ENCODE measurements at regions not wholly inside any gene's neighbourhood (a gene's known extent, or its start where the extent isn't known, plus 50 kb on each side); places are given as distances from the start of the nearest gene placed in this dataset.
"Not testable (repeated sequence)": the region's sequence is repeated elsewhere in the genome, so short reads cannot be mapped to it uniquely, and the experiment has no call there.

DNA sequence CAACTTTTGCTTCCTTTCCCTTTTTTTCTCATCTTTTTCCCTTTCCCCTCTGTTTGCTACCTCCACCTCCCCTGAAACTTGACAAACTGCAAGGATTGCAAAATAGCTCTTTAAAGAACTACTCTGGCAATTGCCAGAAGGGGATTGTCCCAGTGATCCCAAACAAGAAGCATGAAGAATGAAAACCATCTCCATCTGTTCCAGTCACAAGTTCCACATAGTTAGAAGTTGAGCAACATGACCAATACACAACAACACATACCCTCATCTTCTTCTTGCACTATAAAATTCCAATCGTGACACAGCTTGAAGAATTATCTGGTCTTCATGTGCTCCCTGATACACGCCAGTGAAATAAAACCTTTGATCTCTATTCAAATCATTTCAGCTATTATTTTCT is 93.7 kb upstream of the USP15 start:
- DNase-seq: no peak

DNA sequence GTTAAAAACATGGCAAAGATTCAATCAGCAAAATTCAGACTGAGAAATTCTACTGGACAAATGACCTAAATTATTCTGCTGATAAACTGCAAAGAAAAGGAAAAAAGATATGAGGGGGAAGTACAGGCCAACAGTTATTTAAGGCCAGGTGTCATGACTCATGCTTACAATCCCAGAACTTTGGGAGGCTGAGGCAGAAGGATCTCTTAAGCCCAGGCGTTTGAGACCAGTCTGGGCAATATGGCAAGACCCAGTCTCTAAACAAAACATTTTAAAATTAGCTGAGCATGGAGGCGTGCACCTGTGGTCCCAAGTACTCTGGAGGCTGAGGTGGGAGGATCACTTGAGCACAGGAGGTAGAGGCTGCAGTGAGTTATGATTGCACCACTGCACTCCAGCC is 91.8 kb upstream of the USP15 start:
- DNase-seq: no peak

DNA sequence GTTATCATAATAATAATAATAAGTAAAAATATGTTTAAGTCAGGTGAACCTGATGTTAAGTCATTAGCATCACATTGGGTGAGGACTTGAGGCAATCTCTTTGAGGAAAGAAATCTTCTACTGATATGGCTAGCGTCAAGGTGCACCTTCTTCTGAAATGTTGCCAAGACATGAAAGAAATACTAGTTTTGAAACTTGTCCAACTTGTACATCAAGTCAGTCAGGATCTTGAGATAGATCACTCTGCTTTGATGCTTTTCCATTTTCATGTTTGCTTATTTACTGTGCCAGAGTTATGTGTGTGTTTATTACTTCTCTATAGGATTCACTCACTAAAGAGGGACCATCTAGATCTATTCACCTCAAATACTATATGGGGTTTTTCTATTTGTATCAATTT is 90.0 kb upstream of the USP15 start:
- no peak for DNase-seq

DNA sequence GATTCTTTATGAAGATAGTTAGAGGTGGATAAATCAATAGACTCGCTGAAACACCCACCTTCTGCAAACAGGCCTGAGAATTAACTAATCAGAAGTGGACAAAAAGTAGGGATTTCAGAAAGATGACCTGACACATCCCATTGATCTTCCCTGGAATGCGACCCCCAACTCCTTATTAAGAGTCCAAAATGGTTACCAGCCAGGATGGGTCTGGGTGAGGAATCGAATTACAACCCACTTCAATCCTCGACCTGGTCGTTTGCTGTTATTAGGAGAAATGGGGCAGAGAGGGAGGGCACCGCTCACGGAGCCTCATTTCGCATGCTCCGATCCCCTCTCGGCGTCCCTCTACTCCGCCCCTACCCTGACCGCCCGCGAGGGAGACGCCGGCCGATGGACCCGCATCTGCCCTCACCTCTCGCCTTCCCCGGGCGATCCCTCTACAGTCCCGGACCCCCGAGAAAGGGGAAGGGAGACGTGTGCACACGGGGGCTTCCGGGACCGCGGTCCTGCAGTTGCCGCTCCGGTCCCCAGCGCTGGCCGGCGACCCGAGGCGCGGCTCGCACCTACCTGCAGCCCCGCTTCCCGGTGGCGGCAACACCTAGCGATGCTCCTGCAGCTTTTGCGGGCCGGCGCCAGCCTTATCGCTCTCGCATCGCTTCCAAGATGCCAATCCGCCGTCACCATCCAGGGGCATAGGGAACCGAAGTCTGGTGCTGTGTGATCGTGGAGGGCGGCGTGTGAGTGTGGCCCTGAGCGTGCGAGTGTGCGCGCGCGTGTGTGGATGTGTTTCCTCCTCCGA is 69.3 kb upstream of the USP15 start:
- DNase-seq: no peak

DNA sequence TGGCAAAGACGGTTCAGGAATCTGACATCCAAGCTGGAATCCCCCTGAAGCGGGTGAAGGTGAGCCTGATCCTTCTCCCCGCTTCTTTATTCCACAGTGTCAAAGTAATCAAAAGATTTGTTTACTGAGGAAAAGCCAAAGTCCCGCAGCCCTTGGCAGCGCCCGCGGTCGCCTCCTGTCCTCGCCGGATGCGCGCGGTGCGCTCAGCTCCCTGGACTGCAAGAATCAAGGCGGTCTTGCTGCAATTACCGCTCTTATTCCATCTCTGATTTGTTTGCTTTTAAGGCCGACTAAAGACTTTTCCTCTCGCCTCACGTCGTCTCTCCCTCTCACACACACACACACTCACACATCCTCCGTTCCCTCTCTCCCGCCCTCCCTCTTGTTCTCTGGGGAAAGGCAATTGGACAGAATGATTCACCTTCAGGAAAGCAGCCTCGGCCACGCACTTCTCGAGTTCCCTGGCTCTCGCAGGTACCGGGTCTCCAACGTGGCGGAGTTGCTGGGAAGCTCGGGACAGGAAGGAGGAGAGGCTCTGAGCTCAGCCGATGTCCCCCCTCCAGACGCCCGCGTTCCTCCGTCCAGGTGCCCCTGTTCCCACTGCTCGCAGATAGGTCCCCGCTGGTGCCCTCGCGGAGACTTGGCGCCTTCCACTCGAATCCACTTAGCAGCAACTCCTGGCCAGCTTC is 68.6 kb upstream of the USP15 start:
- DNase-seq: no peak

DNA sequence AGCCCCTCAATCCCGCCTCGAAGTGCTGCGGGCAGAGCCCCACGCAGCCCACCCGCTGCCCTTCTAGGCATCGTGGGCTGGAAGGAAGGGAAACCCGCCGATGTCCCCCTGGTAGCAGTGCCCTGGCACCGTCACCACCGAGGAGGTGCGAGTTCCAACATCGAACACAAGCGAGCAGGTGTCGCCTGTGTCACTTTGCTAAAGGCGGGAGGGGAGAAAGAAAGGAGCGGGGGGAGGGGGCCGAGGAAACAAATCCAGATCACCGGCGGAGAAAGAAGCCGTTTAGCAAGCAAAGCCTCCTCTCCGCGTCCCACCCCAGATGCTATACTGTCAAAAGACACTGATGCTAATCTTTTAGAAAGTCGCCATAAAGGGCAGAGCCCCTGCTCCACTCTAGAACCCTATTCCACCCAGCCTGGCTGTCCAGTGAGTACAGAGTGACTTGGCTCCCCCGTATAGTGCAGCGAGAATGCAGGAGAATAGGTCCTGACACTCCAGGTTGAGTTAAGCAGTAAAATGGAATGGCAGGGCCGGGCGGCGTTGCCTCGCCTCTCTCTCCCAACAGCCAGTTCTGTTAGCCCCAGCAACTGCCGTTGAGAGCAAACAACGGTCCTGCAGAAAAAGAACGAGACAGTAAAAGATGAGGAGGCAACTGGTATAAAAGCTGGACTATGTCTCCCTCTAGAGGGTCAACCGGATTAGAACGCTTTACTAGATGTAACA is 67.9 kb upstream of the USP15 start:
- peak; percentile 70 for DNase-seq

DNA sequence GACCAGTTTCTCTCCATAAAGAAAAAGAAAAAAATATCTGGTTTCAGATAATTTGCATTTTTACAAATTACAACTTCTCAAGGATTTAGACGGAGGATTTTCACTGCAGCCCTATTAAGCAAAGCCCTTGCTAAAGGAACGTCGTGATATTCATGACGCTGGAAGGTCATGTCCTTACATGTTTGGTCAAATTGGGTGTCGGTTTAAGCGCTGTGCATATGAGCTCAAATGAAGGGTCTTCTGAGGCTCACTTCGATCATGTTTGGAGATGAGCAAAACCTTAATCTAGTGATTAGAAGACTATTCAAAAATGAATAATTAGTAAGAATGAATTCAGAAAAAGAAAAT is 67.3 kb upstream of the USP15 start:
- DNase-seq: no peak

DNA sequence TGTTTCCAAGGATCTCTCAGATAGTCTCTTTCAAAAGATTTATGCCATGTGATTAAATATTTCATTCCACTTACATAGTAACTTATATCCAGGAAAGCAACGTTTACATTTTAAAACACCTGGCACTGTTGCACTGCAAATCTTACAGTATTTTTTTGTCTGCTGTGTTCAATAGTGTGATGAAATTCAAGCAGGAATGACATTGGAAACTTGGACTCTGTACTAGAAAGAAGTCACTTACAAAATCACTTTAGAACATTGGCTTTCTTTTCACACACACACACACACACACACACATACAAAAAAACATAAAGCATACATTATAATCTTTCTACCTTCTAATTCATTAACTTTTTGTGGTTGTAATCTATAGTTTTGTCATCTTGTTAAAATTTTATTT is 66.2 kb upstream of the USP15 start:
- DNase-seq: no peak

DNA sequence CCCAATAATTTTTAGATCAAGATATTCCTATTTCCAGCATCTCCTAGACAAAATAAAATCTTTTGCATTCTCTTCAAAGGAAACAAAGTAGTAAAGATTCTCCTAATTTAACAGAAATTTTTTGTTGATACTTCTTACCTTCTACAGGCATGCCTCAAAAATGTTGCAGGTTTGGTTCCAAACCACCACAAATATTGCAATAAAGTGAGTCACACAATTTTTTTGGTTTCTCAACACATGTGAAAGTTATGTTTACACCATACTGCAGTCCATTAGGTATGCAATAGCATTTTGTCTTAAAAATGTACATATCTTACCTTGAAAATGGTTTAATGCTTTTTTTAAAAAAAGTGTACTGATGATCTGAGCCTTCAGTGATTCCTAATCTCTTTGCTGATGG is 65.6 kb upstream of the USP15 start:
- DNase-seq: no peak

DNA sequence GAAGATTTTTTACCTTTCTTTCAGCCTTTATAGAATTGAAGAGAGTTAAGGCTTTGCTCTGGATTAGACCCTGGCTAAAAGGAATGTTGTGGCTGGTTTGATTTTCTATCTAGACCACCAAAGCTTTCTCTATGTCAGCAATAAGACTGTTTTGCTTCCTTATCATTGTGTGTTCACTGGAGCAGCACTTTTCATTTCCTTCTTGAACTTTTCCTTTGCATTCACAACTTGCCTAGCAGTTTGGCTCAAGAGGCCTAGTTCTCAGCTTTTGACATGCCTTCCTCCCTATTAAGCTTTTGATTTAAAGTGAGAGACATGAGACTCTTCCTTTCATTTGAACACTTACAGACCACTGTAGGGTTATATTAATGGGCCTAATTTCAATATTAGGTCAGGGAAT is 64.1 kb upstream of the USP15 start:
- no peak for DNase-seq

DNA sequence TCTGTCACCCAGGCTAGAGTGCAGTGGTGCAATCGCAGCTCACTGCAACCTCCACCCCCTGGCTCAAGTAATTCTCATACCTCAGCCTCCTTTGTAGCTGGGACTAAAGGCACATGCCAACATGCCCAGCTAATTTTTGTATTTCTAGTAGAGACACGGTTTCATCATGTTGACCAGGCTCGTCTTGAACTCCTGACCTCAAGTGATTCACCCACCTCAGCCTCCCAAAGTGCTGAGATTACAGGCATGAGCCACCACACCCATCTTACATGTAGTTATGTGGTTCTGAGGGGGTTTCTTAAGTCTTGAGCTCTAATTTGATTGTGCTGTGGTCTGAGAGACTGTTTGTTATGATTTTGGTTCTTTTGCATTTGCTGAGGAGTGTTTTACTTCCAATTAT is 57.3 kb upstream of the USP15 start:
- not testable (repeated sequence) for DNase-seq

DNA sequence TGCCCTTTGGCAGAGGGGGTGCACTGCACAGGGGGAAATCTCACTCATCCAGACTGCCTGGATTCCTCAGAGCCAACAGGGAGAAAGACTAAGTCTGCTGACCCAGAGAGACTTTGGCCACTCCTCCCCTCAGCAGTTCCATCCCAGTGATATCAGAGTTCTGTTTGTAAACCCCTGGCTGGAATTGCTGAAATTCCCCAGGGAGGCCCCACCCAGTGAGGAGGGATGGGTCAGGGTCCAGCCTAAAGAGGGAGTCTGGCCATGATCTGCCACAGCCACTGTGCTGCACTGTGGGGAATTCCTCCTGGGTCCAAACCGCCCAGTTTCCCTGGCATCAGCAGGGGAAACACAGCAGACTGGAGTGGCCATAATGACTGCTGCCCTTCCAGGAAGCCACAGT is 54.9 kb upstream of the USP15 start:
- DNase-seq: no peak

DNA sequence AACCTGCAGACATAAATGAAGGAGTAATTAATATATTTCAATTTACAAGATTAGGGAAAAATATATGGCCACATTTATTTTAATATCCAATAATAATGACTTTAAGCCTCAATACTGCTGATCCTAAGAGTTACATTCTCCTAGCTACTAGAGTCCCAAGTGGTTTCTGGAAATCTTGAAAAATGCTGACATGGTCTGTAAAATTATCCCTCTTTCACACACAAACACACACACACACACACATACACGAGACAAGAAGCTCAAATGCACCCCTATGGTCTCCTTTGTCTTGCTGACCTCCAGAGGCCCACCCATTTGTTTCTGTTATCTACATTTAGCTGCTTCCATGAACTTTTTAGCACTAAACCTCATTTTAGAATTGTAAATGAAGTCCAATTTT is 53.0 kb upstream of the USP15 start:
- DNase-seq: no peak
